ENCODE measurements at regions not wholly inside any gene's neighbourhood (a gene's known extent, or its start where the extent isn't known, plus 50 kb on each side); places are given as distances from the start of the nearest gene placed in this dataset.

DNA sequence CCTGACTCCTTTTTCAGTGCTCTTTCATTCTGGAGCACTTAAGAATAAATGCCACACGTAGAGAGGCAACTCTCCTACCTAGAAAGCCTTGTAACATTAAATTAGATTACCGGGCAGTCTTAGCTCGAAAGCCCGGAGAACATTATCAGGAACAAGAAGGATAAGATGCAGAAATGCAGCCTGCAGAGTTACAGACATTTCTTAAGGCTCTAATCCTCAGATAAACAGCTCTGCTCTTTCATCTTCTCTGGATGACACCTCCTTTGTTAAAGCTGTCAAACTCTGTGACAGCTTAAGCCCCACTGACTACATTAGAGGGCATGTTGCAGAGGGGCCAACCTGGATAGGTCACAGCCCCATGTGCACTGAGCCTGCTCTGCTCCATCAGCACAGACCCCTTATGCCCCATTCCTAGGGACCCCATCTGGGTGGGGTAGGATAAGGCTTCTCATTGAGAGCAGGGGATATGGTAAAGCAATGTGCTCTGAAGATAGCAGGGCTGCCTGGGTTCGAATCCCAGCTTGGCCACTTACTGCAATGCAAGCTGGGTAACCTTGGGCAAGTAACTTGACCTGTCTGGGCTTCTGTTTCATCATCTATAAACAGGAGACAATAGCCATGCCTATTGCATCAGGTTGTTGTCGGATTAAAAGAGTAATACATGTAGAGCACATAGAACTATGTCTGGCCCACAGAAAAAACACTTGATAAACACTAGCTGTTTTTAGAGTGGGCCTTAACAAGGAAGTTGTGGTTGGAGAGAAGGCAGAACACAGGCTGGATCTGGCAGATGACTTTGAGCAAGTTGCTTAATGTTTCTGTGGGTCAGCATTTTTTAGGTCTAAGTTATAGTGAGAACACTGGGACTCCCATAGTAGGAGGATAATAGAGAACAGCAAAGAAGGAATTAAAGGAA, 111.4 kb downstream of the THNSL2 start:
- TF ChIP-seq POLR2AphosphoS5 (IDR thresholded peaks at IDR 0.05; ENCODE audit: borderline replicate concordance, low read depth, low read length) = no peak
- TF ChIP-seq EZH2 (IDR thresholded peaks at IDR 0.05) = no peak

Data from SK-N-MC (cell line).